ENCODE measurements at regions not wholly inside any gene's neighbourhood (a gene's known extent, or its start where the extent isn't known, plus 50 kb on each side); places are given as distances from the start of the nearest gene placed in this dataset.

GRCh38 chrX:34338046-34338445, 205.9 kb upstream of the FAM47A start:
- TF ChIP-seq CTCF (IDR thresholded peaks at IDR 0.05) (no peak), POLR2A (IDR thresholded peaks at IDR 0.05) (no peak)

Data from Peyer's patch (tissue), 4 donors.